GM21423 (cell line): ENCODE measurements at regions not wholly inside any gene's neighbourhood (a gene's known extent, or its start where the extent isn't known, plus 50 kb on each side); places are given as distances from the start of the nearest gene placed in this dataset.

Source experiments
- ATAC-seq: cut with Tn5 transposase; IDR thresholded peaks from one replicate; pipeline ENCODE4 v1.9.1; 2021; ENCODE audit warnings: mild to moderate bottlenecking, moderate library complexity; ENCODE audit not compliant: unreplicated experiment

DNA sequence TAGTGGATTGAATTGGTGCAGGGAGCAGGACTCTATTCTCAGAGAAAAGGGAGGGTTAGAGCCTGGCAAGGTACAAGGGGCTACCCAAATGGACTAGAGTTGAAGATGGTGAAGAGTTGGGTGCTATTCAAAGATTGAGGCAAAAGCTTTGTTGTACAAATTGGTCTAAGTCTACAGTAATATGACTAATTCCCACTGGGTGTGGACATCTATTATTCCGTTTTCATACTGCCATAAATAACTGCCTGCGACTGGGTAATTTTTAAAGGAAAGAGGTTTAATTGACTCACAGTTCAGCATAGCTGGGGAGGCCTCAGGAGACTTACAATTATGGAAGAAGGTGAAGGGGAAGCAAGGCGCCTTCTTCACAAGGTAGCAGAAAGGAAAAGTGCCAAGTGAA is 266.3 kb downstream of the TPBG start:
- ATAC-seq, result no peak

DNA sequence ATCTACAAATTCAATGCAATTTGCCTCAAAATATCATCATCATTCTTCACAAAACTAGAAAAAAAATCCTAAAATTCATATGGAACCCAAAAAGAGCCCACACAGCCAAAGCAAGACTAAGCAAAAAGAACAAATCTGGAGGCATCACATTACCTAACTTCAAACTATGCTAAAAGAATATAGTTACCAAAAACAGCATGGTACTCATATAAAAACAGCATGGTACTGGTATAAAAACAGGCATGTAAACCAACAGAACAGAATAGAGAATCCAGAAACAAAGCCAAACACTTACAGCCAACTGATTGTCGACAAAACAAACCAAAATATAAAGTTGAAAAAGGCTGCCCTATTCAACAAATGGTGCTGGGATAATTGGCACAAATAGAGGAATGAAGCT is 278.1 kb downstream of the TPBG start:
- no peak for ATAC-seq

DNA sequence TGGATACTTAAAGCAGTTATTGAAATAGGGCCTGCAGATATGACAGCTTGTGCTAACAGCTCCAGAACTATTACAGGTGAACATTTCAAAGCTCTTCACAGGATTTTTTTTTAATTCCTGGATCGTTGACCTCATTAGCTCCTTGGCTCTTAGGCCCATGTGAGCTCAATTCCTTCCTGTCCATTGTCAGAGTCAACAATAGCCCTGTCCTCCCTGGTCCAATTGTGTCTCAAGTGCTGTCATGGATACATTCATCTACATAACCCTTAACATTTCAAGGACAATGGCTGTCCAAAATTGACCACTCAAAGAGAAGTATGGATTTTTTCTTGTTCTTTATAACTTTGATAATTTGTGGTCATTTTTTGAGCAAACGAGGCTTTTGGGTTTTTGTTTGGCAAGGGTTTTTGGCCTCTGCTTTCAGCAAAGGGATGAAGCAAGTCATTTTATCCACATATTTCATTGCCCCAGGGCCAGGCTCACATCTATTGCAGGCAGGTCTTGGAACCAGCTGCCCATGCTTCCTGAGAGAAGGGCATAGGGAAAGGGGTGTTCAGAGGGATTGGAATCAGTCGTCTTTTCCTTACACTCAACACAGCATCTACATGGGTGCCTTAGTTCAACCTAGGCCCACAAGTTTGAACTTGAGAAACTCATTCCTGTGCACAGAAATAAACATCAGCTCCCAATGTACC is 282.1 kb downstream of the TPBG start:
- no peak for ATAC-seq

DNA sequence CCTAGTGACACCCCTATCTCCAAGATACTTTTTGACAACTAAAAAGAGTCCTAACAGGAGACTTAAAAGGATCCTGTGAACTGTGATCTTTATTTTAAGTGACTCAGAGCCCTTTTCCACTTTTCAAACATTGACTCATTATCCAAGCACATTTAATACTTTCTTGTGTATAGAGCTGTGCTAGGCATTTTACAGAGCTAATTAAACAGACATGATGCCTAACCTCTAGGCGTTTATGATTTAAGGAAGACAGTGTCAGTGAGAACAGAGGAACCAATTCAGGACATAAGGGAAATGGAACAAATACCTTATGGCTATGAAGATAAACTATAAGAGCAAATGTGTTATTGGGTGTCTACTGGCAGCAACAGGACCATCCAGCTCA is 282.6 kb downstream of the TPBG start:
- no peak for ATAC-seq

DNA sequence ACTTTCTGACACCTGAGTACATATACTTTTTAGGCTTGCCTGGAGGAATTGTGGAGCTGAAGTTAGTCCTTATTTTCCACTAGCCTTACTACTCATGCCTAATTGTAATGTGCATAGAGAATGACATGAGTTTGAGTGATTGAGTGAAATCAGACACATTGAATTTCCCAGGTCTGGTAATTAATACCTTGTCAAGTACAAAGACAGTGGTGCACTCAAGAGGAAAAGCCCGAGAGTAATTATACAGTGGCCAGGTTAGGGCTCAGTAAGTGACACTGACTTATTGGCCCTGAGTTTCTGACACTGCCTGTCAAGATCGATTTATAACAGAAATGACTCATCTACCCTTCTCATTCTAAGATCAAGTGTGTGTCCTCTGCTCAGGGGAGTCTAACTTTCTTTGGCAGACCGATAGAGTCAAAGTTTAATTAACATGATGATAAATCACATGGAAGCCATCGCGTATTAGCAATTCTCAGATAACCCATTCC is 288.3 kb downstream of the TPBG start:
- ATAC-seq, result no peak

DNA sequence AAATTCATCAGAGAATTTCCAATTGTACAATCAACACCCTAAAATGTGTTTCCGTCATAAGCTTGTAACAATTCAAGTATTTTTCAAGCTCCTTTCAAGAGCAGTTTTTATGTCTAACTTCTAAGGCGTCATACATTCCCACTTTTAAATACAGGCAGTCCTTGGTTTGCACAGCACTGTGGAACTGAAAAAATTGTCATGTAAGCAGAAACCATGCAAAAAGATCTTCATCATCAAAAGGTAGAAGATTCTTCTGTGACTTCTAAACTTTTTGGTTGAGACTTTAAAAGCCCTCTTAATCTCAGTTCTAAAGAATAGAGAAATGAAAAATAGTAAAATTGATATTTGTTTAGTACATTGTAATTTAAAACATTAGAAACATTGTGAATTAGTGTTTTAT is 315.6 kb downstream of the TPBG start:
- no peak for ATAC-seq

DNA sequence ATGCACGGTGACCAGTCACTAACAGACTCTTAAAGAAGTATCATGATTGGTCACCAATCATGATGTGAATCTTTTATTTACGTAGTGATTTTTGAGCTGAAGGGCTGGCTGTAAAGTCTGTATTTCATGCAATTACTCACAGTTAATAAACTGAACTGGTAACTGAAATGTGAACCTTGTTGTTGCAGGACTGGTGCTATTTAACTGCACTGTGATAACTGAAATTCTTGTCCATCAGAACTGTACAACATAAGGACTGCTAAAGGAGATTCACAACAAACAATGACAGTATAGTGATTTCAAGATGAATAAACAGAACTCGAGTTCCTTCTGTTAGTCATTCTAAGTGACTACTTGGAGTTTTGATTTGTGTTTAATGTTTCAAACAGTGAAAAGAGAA is 316.6 kb downstream of the TPBG start:
- ATAC-seq, result no peak

DNA sequence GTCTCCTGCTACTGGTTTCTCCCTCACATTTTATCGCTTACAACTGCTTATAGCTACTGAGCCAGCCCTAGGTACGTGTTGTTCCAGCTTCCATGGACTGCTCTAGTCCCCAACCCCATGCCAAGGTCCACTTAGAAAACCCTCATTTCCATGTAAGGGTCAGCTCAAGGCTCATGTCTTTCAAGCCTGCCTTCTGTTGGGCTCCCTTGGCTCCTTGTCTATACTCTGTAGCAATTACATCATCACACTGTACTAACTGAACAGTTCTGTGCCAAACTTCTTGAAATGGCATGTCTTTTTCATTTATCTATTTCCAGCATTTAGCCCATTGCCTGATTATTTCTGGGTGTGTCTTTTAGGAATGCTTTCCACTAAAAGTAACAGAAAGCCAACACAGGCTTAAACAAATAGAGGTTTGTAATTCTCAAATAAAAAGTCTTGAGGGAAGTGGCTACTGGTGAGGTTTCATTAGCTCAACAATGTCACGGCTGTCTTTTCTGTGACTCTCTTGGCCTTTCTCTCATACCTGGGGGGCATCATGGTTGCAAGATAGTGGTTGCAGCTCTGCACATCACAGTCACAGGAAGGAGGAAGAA is 317.6 kb downstream of the TPBG start:
- no peak for ATAC-seq

DNA sequence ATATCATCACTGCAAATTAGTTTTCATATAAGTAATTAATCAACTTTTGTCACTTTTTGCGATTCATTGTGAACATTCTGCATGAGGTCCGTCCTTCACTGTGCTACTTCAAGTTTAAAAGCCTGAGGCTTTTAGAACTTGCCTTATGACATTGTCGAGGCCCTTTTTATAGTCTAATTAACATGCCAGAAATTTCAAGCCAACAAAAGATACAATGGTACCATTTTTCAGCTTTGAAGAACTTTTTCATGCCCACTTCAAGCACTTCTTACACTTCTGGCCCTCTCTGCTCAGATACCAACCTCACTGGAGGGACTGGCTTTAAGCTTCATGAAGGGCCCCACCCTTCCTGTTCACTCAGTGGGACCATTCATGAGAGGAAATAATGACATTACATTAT is 323.1 kb downstream of the TPBG start:
- no peak for ATAC-seq

DNA sequence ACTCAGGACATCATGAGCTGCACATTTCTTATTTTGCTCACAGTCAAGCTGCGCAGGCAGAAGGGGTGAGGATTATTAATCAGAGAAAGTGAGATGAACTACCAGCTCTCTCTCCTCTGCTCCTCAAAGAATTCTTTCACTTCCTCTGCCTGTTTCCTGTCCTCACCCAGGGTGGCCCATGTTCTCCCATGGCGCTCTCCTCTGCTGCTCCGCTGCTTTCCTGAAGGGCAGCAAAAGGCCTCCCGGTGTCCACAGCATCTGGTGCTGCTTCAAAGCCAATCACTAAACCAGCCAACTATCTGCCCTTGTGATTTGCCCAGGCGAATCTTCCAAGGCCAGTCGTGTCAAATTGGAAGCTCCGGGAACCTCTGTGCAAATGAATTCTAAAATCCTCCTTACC is 324.2 kb downstream of the TPBG start:
- ATAC-seq, result no peak

DNA sequence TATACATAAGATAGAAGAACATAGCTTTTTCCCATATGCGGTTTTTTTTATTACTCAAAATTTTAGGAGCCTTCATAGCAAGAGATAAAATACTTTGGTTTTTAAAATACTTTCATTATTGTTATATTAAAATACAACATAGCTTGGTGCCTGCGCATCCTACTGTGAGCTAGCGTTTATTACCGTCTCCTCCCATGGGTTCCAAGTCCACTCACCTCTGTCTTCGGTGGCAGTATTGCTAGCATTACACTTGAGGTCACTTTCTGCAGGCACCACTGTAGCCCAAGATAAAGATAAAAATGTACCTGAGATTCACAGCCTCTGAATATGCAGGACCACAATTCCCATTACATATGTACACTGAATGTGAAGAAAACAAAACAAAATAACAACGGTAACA is 326.7 kb downstream of the TPBG start:
- no peak for ATAC-seq

DNA sequence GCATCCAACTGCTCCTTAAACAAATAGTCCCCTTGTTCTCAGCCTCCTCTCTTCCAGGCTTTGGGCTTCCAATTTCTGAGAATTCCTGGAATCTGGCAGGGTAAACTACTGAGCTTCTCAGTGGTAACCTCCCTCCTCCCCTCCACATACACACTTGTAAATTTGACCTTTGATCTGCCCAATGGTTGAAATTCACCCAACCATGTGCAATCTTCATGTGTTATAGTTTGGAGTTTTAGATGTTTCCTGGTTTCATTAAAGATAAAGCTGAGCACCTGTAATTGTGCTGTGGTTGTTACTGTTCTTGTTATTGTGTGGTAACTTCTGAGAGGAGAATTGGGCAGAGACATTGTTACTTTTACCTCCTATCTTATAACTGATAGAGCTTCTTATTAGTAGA is 328.4 kb downstream of the TPBG start:
- no peak for ATAC-seq

DNA sequence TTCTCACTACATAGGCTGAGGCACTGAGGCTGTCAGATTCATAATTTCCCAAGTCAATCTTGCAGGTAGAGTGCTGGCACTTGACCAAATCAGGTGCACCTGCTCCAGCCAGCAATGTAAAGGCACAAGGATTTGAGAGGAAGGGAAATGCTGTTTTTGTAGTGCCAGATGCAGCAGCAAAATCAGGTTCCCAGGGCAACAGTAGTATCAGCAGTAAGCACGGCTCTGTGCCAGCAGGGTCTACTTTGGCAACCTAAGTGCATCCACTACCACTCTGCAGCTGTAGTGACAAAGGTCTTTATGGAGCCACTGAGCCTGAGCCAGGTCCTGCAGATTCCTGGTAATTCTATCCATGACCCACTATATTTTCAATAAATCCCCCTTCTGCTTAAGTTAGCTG is 329.5 kb downstream of the TPBG start:
- ATAC-seq, result no peak

DNA sequence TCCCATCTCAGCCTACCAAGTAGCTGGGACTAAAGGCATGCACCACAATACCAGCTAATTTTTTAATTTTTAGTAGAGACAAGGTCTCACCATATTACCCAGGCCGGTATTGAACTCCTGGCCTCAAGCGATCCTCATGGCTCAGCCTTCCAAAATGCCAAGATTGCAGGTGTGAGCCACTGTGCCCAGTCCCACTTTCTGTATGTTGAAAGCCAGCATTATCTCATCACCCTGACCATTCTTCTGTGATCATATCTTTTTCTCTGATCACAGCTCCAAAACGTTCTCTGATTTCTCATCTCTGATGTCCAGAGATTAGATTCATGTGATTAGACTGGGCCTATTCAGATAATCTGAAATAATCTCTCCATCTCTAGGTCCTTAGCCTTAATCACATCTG is 337.7 kb downstream of the TPBG start:
- ATAC-seq, result no peak

DNA sequence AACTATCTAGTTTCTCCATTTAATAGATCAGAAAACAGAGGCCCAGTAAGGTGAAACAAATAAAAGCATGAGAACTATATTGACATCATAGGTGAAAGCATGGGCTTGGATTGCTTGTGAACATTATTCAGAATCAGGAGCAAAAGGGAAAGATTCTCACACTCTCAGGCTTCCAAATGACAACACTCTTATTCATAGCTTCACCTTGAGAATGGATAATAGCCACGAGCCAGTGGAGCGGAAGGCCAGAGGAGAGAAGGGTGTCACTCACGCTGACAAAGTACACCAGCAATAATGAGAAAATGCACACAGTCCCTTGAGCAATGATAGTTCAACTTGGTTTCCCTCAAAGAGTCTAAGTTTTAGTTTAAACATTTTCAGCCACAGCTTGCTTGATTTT is 339.0 kb downstream of the TPBG start:
- ATAC-seq, result no peak

DNA sequence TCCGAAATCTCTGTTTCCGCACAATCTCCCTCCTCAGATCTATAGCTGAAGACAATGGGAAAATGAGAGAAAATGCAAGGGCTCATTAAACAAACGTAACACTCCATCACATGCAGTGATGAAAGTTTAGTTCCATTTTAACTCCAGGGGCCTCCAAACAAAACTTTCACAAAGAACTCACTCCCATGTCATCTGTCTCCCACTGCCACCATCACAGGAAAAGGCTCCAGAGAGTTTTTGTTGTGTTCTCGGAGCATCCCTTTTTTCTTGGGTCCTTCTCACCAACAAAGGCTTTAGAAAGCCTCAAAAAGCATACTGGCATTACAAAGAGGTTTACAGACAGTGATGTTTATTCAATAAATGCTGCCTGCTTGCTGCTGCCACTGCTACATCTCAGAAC is 339.6 kb downstream of the TPBG start:
- no peak for ATAC-seq

DNA sequence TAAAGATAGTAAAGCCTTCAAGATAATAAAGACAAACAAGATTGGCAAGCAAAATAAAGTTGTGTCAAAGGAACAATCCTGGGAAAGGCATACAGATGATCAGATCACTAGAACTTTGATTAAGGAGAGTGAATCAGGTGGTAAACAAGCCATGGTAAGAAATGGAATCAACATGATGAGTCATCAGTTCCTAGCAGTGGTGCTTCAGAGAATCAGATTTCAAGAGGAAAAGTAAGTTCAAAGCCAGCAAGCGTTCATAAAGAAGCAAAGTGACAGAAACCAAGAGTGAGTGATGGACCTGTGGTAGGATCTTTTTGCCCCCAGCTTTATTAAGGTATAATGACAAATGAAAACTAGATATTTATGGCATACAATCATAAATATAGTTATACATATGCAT is 340.4 kb downstream of the TPBG start:
- ATAC-seq, result no peak

DNA sequence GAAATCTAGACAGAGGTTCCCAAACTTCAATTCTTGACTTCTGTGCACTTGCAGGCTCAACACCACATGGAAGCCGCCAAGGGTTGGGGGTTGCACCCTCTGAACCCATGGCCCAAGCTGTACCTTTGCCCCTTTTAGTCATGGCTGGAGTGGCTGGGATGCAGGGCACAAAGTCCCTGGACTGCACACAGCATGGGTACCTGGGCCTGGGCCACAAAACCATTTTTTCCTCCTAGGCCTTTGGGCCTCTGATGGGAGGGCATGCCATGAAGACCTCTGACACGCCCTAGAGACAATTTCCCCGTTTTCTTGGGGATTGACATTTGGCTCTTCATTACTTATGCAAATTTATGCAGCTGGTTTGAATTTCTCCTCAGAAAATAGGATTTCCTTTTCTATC is 342.0 kb downstream of the TPBG start:
- ATAC-seq, result no peak

DNA sequence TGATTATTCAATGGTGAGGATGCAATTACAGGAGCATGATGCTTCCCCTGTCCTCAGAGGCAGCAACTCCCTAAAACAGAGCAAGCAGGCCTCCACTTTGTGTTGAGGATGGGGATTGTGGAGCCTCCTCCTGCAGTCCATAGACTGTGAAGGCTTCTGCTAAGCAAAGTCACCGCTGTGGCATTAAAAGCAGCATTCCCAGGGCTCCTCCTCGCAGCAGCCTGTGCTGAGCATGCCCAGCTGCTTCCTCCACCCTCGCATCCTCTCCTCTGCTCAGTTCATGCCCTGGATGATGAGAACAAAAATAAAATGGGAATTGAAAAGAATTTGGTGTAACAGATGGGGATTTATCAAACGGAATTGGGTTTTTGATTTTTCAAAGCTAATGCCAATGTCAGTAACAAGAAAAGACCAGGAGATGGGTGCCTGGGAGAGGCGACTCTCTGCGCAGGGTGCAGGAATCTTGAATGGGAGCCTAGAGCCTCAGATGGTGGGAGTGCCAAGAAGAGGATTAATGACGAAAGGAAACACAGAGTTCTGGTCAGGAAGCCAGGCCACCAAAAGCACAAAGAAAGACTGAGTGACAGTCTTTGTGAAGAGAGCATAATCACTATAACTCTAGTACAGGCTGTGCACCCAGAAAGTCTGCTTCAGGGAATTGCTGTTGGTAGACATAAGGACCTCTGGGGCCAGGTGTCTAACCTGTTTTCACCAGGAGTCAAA is 347.6 kb downstream of the TPBG start:
- no peak for ATAC-seq

DNA sequence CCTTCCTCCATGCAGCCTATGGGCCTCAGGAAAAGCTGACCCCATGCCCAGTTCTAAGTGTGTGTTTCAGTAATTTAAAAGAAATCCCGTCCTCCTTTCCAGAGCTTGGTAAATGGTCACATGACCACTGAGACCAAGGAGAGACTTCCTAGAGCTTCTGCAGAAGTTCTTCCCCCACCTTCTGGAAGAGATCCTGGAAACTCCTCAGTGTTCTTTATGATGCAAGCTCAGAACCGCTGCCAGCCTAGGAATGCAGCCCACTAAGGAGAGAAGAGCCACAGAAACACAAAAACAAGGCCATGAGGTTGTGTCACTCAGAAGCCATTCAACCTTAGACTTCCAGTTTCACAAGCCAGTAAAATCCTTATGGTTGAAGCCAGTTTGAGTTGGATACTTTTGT is 348.4 kb downstream of the TPBG start:
- no peak for ATAC-seq

DNA sequence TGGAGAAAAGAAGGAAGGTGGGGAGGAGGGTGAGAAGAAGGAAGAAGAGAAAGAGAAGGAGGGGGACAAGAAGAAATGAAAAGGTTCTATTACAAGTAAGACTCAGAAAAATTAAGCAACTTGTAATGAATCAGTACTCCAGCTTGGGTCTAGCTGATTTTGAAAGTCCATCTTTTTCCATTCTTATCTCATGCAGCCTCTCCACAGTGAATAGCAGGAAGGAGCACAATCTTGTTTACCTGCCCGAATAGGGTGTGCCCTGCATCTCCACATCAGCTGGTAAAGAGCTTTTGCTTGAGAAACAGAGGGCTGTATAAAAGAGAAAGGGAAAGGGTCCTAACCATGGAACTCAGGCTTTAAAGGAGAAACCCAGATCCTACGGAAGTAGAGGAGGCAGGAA is 348.8 kb downstream of the TPBG start:
- ATAC-seq, result no peak

DNA sequence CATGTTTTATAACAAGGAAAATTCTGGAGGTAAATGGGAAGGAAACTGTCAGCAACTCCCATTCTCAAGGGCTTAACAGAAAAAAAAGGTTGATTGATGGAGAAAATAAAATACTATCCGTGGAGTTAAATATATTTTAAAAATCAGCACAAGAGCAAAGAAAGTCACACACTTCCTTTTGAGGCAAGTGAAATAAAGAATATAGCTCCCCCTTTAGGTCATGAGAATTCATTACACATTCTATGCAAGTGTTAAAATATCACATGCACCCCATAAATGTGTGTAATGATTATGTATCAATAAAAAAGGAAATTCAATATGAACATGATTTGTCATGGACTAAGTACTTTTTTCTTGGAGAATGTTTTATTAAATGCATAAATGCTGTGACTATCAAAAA is 349.2 kb downstream of the TPBG start:
- no peak for ATAC-seq
